ENCODE measurements at regions not wholly inside any gene's neighbourhood (a gene's known extent, or its start where the extent isn't known, plus 50 kb on each side); places are given as distances from the start of the nearest gene placed in this dataset.

- Histone ChIP-seq H4K20me1 (ENCODE audit: control insufficient read depth, insufficient read depth, insufficient read length) (no peaks in the 10 kb centered on the region), H4K8ac (replicated peaks; ENCODE audit: insufficient read length, low read depth, low read length) (no peak overlapping the region), H3K4me1 (ENCODE audit: insufficient read depth, low read length) (no peaks in the 10 kb centered on the region), H2AFZ (ENCODE audit: low read length) (no peak overlapping the region), H3K23me2 (ENCODE audit: insufficient read length, low read depth, low read length, poor library complexity, severe bottlenecking) (no peaks in the 10 kb centered on the region), H3K79me1 (ENCODE audit: insufficient read depth, low read depth, low read length, poor library complexity, severe bottlenecking) (no peaks in the 10 kb centered on the region), H3K27me3 (ENCODE audit: insufficient read depth, low read length) (no peaks in the 10 kb centered on the region), H4K91ac (ENCODE audit: insufficient read length, low read depth, low read length) (no peak overlapping the region), H2BK20ac (ENCODE audit: low read depth, low read length, poor library complexity, severe bottlenecking) (no peak overlapping the region), H3K27ac (ENCODE audit: insufficient read length, low read depth, low read length) (no peak overlapping the region), H2BK120ac (ENCODE audit: low read depth, low read length, poor library complexity, severe bottlenecking) (no peak overlapping the region), H3K14ac (ENCODE audit: insufficient read depth, low read length) (no peak overlapping the region), H2BK12ac (ENCODE audit: insufficient read length, low read depth, low read length) (no peak overlapping the region), H3K9me3 (ENCODE audit: control insufficient read depth, low read depth, low read length) (no peaks in the 10 kb centered on the region), H3K18ac (ENCODE audit: insufficient read length, low read depth, low read length) (no peak overlapping the region), H2AK5ac (ENCODE audit: insufficient read length, low read length) (no peak overlapping the region), H4K5ac (ENCODE audit: insufficient read length, low read depth, low read length) (no peak overlapping the region), H3K4me2 (ENCODE audit: insufficient read depth, insufficient read length, low read length) (no peak overlapping the region), H3K56ac (ENCODE audit: insufficient read length, low read depth, low read length) (no peak overlapping the region), H3K23ac (ENCODE audit: insufficient read length, low read depth, low read length) (no peak overlapping the region), H2BK5ac (ENCODE audit: insufficient read length, low read length) (no peak overlapping the region), H2BK15ac (ENCODE audit: low read depth, low read length) (no peak overlapping the region), H3K9ac (ENCODE audit: extremely low read depth, insufficient read length, low read length) (no peak overlapping the region), H3K79me2 (ENCODE audit: insufficient read depth, low read length) (no peaks in the 10 kb centered on the region), H3T11ph (ENCODE audit: low read length) (no peak overlapping the region), H3K4ac (ENCODE audit: low read depth, low read length) (no peak overlapping the region)
- Mint-ChIP-seq H3K4me3 (no peak overlapping the region), H3K9me3 (peaks cover 0 to 2% of the 10 kb centered on the region in 2 experiments; a peak in 2 of 5 replicates), H3K27me3 (ENCODE audit: low read depth) (no peaks in the 10 kb centered on the region), H3K4me1 (no peaks in the 10 kb centered on the region; a peak in 2 of 4 replicates), H3K27ac (no peak overlapping the region), H3K36me3 (ENCODE audit: insufficient read depth in 1 of 3, low read depth in 3 of 3) (no peaks in the 10 kb centered on the region)
- no peak for DNase-seq
- peak; percentile 53; the same call in 2 of the 3 replicates for TF ChIP-seq CTCF (conservative IDR thresholded peaks at IDR 0.05)
- no CpG with 5 or more reads among the region's 1 CpG for WGBS (ENCODE audit: extremely low coverage, insufficient read length, low lambda C conversion rate)
These were observed 317.8 kb upstream of the MTPN start for GRCh38 chr7:136294977-136295376.
